GM12875 (cell line): ENCODE measurements at regions not wholly inside any gene's neighbourhood (a gene's known extent, or its start where the extent isn't known, plus 50 kb on each side); places are given as distances from the start of the nearest gene placed in this dataset.

Source experiments
- H3K4me3 ChIP-seq: one replicate; pipeline ENCODE4 v1.5.1; 2011; ENCODE audit warnings: low read depth, low read length, control low read depth
- CTCF ChIP-seq: IDR thresholded peaks from 2 replicates; pipeline ENCODE4 v1.5.1; 2011; ENCODE audit warnings: low read depth, mild to moderate bottlenecking, control low read depth, inconsistent platforms, low read length, moderate library complexity, borderline replicate concordance; ENCODE audit not compliant: insufficient read depth

- TF ChIP-seq CTCF: no peak
- H3K4me3 ChIP-seq: no peak overlapping the region
Measured at GRCh38 chr2:83022631-83023210, 1436.4 kb downstream of the SUCLG1 start.

- no peak overlapping the region for H3K4me3 ChIP-seq
- no peak for TF ChIP-seq CTCF
Measured at GRCh38 chr2:83017366-83018090, 1441.6 kb downstream of the SUCLG1 start.

GRCh38 chr2:83016343-83017110 is 1442.6 kb downstream of the SUCLG1 start:
- TF ChIP-seq CTCF: no peak
- no peak overlapping the region for H3K4me3 ChIP-seq

GRCh38 chr2:83015900-83016299 is 1443.2 kb downstream of the SUCLG1 start:
- TF ChIP-seq CTCF: no peak
- no peak overlapping the region for H3K4me3 ChIP-seq

- no peak for TF ChIP-seq CTCF
- no peak overlapping the region for H3K4me3 ChIP-seq
Measured at GRCh38 chr2:83015035-83015715, 1443.9 kb downstream of the SUCLG1 start.

GRCh38 chr2:83014462-83014861 is 1444.6 kb downstream of the SUCLG1 start:
- no peak overlapping the region for H3K4me3 ChIP-seq
- TF ChIP-seq CTCF: no peak

- no peak overlapping the region for H3K4me3 ChIP-seq
- no peak for TF ChIP-seq CTCF
Measured at GRCh38 chr2:83006961-83007360, 1452.1 kb downstream of the SUCLG1 start.
